Epithelial cell of esophagus (primary cell): ENCODE measurements at regions not wholly inside any gene's neighbourhood (a gene's known extent, or its start where the extent isn't known, plus 50 kb on each side); places are given as distances from the start of the nearest gene placed in this dataset.
A peak's percentile ranks its signal among the peaks of the same experiment; 100 is the strongest.

Experiments
- DNase-seq: peaks from one replicate; pipeline ENCODE4 v3.0.0; 2010; ENCODE audit warnings: low read depth
- H3K4me3 ChIP-seq: 2 replicates; pipeline ENCODE4 v1.5.1; 2011; ENCODE audit warnings: mild to moderate bottlenecking, low read length, control low read depth
- TF ChIP-seq, protein P1 (sequence below): IDR thresholded peaks from 2 replicates; pipeline ENCODE4 v1.5.1; 2011; ENCODE audit warnings: low read depth, mild to moderate bottlenecking, low read length, control low read depth, inconsistent platforms; ENCODE audit not compliant: insufficient read depth; ENCODE audit errors: missing control alignments

DNA sequence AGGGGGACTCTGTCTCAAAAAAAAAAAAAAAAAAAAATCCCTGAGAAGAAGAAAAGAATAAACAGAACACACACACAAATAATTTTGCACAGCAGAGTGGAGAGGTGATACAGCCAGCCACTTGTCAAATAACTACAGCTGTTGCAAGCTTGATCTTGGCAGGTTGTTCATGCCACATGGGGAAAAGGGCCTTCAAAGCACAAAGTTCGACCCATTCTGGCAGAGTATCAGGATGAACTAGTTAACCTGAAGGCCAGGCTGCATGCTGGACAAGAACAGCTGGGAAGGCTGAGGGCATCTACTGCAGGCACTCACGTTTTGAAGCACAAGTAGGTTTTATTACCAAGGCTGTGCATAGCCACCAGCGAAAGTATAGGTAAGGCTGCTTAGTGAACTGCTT is 104.1 kb downstream of the KCTD15 start:
- no peak for DNase-seq
- H3K4me3 ChIP-seq, result no peak overlapping the region
- TF ChIP-seq, protein P1, sequence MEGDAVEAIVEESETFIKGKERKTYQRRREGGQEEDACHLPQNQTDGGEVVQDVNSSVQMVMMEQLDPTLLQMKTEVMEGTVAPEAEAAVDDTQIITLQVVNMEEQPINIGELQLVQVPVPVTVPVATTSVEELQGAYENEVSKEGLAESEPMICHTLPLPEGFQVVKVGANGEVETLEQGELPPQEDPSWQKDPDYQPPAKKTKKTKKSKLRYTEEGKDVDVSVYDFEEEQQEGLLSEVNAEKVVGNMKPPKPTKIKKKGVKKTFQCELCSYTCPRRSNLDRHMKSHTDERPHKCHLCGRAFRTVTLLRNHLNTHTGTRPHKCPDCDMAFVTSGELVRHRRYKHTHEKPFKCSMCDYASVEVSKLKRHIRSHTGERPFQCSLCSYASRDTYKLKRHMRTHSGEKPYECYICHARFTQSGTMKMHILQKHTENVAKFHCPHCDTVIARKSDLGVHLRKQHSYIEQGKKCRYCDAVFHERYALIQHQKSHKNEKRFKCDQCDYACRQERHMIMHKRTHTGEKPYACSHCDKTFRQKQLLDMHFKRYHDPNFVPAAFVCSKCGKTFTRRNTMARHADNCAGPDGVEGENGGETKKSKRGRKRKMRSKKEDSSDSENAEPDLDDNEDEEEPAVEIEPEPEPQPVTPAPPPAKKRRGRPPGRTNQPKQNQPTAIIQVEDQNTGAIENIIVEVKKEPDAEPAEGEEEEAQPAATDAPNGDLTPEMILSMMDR, result no peak

DNA sequence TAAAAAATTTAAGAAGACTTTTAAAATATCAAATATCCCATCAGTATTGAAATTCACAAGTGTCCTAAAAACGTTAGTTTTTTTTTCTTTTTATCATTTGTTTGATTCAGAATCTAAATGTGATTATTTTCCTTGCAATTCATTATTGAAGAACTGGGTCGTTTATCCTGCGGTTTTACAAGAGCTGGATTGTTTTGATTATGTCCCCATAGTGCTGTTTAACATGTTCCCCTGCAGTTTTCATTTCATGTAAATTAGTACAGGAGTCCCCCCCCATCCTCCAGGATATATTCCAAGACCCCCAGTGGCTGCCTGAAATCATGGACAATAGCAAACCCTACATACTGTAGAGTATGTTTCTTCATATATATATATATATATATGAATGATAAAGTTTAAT is 105.7 kb downstream of the KCTD15 start:
- no peak overlapping the region for H3K4me3 ChIP-seq
- no peak for DNase-seq

DNA sequence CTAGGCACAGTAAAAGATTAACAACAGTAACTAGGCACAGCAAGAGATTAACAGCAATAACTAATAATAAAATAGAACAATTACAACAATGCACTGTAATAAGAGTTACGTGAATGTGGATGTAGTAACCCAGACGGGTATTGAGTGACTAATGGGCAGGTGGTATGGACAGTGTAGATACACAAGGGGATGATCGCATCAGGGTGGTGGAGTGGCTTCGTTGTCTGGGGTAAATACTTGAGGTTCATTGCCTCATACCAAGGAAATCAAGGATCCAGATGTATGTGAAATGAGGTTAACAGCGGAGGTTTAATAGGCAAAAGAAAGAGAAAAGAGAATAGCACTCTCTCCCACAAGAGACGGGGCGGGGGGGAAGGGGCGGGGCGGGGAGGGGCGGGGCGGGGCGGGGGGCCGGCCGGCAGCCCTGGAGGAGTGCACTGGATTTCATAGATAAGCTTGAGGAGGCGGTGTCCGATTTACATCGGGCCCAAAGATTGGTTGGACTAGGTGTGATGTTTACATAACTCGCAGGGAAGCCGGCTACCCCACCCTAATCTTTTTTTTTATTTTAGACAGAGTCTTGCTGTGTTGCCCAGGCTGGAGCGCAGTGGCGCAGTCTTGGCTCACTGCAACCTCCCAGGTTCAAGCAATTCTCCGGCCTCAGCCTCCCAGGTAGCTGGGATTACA is 106.3 kb downstream of the KCTD15 start:
- no peak overlapping the region for H3K4me3 ChIP-seq
- DNase-seq, result peak; percentile 31
- TF ChIP-seq, protein P1, result no peak

More for the DNA sequence above, 105.7 kb downstream of the KCTD15 start:
- TF ChIP-seq, protein P1, result no peak

DNA sequence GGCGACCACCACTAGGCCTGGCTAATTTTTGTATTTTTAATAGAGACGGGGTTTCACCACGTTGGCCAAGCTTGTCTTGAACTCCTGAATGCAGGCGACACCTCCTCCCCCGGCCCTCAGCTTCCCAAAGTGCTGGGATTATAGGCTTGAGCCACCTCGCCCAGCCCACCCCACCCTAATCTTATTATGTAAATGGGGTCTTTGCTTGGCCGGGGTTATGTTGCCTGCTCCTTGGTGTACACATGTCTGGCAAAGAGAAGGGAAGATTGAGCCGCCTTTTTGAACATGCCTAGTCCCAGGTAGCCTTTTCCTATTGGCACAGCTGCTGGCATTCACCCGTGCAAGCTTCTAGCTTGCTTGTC is 106.8 kb downstream of the KCTD15 start:
- H3K4me3 ChIP-seq, result no peak overlapping the region
- no peak for DNase-seq
- TF ChIP-seq, protein P1, result no peak

DNA sequence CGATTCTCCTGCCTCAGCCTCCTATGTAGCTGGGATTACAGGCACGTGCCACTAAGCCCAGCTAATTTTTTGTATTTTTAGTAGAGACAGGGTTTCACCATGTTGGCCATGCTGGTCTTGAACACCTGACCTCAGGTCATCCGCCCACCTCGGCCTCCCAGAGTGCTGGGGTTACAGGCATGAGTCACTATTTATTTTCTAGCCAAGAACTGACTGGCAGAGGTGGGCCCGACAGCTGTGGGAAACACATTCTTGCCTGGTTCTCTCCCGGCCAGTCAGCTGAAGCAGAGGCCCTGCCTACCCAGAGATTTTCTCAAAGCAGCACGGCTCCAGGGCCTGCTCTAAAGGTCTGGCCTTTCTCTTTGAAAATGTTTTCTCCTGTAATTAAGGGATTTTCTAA is 108.0 kb downstream of the KCTD15 start:
- DNase-seq, result peak; percentile 55
- TF ChIP-seq, protein P1, result no peak
- H3K4me3 ChIP-seq, result no peak overlapping the region

DNA sequence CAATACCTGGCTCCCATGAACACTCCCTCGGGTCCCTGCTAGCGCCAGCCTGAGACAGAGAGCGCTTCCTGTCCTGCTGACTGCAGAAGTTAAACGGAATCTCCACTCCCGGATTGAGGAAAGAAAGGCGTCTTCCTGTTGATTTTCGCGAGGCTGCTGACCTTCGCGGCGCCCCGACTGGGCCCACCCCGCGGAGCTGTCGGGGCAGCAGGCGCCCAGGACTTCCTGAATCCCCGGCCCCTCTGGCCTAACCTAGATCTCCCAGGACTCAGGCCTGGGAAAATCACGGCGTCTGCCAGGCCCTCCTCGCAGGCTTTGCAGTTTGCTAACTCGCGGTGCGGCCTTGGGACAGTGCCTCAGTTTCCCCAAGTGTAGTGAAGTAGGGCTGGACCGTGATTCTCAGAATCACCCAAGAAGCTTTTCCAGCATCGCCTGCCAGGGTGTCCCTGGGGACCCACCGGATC is 108.8 kb downstream of the KCTD15 start:
- peak; percentile 26 for DNase-seq
- TF ChIP-seq, protein P1, result peak; percentile 5
- peak overlapping the region; percentile 48 for H3K4me3 ChIP-seq
